NOMO-1 treated with dmso at 0.1 percent for 144 hours (cell line): ENCODE measurements at regions not wholly inside any gene's neighbourhood (a gene's known extent, or its start where the extent isn't known, plus 50 kb on each side); places are given as distances from the start of the nearest gene placed in this dataset.
"Not testable (repeated sequence)": the region's sequence is repeated elsewhere in the genome, so short reads cannot be mapped to it uniquely, and the experiment has no call there.

ENCODE experiments used
- DNase-seq: peaks from one replicate; lab custom pipeline; 2025; ENCODE audit not compliant: unreplicated experiment; lab: John Stamatoyannopoulos, UW

GRCh38 chr6:167661552-167662044 lies 165.1 kb upstream of the AFDN start:
- no peak for DNase-seq

GRCh38 chr6:167662075-167662880 lies 164.4 kb upstream of the AFDN start:
- no peak for DNase-seq

GRCh38 chr6:167662881-167663205 lies 163.9 kb upstream of the AFDN start:
- DNase-seq, result no peak

- DNase-seq, result no peak
Measured at GRCh38 chr6:167663316-167663715, 163.4 kb upstream of the AFDN start.

GRCh38 chr6:167663784-167664443 lies 162.8 kb upstream of the AFDN start:
- no peak for DNase-seq

- DNase-seq, result no peak
Measured at GRCh38 chr6:167664678-167665660, 161.7 kb upstream of the AFDN start.

- no peak for DNase-seq
Measured at GRCh38 chr6:167665698-167666330, 160.9 kb upstream of the AFDN start.

GRCh38 chr6:167666571-167667203 lies 160.0 kb upstream of the AFDN start:
- DNase-seq, result no peak

- no peak for DNase-seq
Measured at GRCh38 chr6:167667204-167668018, 159.3 kb upstream of the AFDN start.

- DNase-seq, result no peak
Measured at GRCh38 chr6:167668019-167668753, 158.5 kb upstream of the AFDN start.

- no peak for DNase-seq
Measured at GRCh38 chr6:167668754-167669552, 157.8 kb upstream of the AFDN start.

- no peak for DNase-seq
Measured at GRCh38 chr6:167669553-167669849, 157.2 kb upstream of the AFDN start.

GRCh38 chr6:167669870-167670802 lies 156.6 kb upstream of the AFDN start:
- DNase-seq, result no peak

- DNase-seq, result no peak
Measured at GRCh38 chr6:167670938-167671338, 155.8 kb upstream of the AFDN start.

- not testable (repeated sequence) for DNase-seq
Measured at GRCh38 chr6:167671379-167671976, 155.2 kb upstream of the AFDN start.

GRCh38 chr6:167671977-167672687 lies 154.6 kb upstream of the AFDN start:
- no peak for DNase-seq
